Activated T-cell treated with anti-CD3 and anti-CD28 coated beads, Interleukin-2, amount 50 U/mL, for 72 hours (primary cell): ENCODE measurements at regions not wholly inside any gene's neighbourhood (a gene's known extent, or its start where the extent isn't known, plus 50 kb on each side); places are given as distances from the start of the nearest gene placed in this dataset.

Source experiments
- ATAC-seq, 2 donors: fragments of 150-1000 bp; cut with Tn5 transposase; replicated peaks in 1 of 2; 2 replicates each; pipeline ENCODE4 v1.10.0; 2021; ENCODE audit warnings: moderate library complexity in 2 of 2, mild to moderate bottlenecking in 1 of 2
- DNase-seq, 2 donors: peaks; one replicate each; pipeline ENCODE4 v3.0.0; 2021 to 2022; ENCODE audit warnings: mixed read lengths in 1 of 2
- H3K27ac Mint-ChIP-seq: one replicate; pipeline ENCODE4 v1.8.0; 2022; ENCODE audit warnings: mild to moderate bottlenecking, moderate library complexity, mixed read lengths
- H3K27me3 Mint-ChIP-seq: one replicate; pipeline ENCODE4 v1.8.0; 2022; ENCODE audit warnings: low read depth, mixed read lengths
- H3K36me3 Mint-ChIP-seq, 2 donors: one replicate each; pipeline ENCODE4 v1.8.0; 2022; ENCODE audit warnings: mixed read lengths in 2 of 2, mild to moderate bottlenecking in 1 of 2; ENCODE audit not compliant: insufficient read depth in 2 of 2
- H3K4me1 Mint-ChIP-seq: one replicate; pipeline ENCODE4 v1.8.0; 2022; ENCODE audit warnings: low read depth, mixed read lengths
- H3K4me3 Mint-ChIP-seq, 2 donors: one replicate each; pipeline ENCODE4 v1.8.0; 2022; ENCODE audit warnings: mild to moderate bottlenecking in 2 of 2, mixed read lengths in 2 of 2, moderate library complexity in 2 of 2
- H3K9me3 Mint-ChIP-seq, 2 donors: one replicate each; pipeline ENCODE4 v1.8.0; 2022; ENCODE audit warnings: mixed read lengths in 2 of 2

GRCh38 chr7:153454306-153454705 is 597.9 kb upstream of the DPP6 start:
- H3K4me3 Mint-ChIP-seq = no peak overlapping the region
- no peak overlapping the region for H3K27ac Mint-ChIP-seq
- ATAC-seq (no peak), DNase-seq (no peak)
- H3K4me1 Mint-ChIP-seq = no peaks in the 10 kb centered on the region
- peaks cover 5 to 17% of the 10 kb centered on the region in 2 donors for H3K9me3 Mint-ChIP-seq
- no peaks in the 10 kb centered on the region for H3K36me3 Mint-ChIP-seq
- H3K27me3 Mint-ChIP-seq = no peaks in the 10 kb centered on the region

- Mint-ChIP-seq H3K9me3 (peaks cover 6 to 20% of the 10 kb centered on the region in 2 donors), H3K27me3 (no peaks in the 10 kb centered on the region), H3K27ac (no peak overlapping the region), H3K4me3 (no peak overlapping the region), H3K4me1 (no peaks in the 10 kb centered on the region), H3K36me3 (peaks cover 2 to 5% of the 10 kb centered on the region in 2 donors)
- no peak for ATAC-seq
- no peak for DNase-seq
Measured at GRCh38 chr7:153457746-153458145, 594.5 kb upstream of the DPP6 start.

- H3K9me3 Mint-ChIP-seq = peaks cover 6 to 7% of the 10 kb centered on the region in 2 donors
- H3K27me3 Mint-ChIP-seq = no peaks in the 10 kb centered on the region
- DNase-seq = no peak
- H3K36me3 Mint-ChIP-seq = peaks cover 0 to 2% of the 10 kb centered on the region in 2 donors
- H3K4me1 Mint-ChIP-seq = no peaks in the 10 kb centered on the region
- no peak for ATAC-seq
- H3K4me3 Mint-ChIP-seq = no peak overlapping the region
- H3K27ac Mint-ChIP-seq = no peak overlapping the region
Measured at GRCh38 chr7:153470004-153470671, 582.1 kb upstream of the DPP6 start.

- H3K36me3 Mint-ChIP-seq = peaks cover 0 to 2% of the 10 kb centered on the region in 2 donors
- DNase-seq = no peak
- H3K4me3 Mint-ChIP-seq = no peak overlapping the region
- no peaks in the 10 kb centered on the region for H3K4me1 Mint-ChIP-seq
- no peaks in the 10 kb centered on the region for H3K27me3 Mint-ChIP-seq
- no peak for ATAC-seq
- no peak overlapping the region for H3K27ac Mint-ChIP-seq
- peaks cover 6 to 9% of the 10 kb centered on the region in 2 donors for H3K9me3 Mint-ChIP-seq
Measured at GRCh38 chr7:153472516-153472915, 579.7 kb upstream of the DPP6 start.

GRCh38 chr7:153473185-153473584 is 579.0 kb upstream of the DPP6 start:
- no peaks in the 10 kb centered on the region for H3K4me1 Mint-ChIP-seq
- no peak for ATAC-seq
- no peak overlapping the region for H3K4me3 Mint-ChIP-seq
- H3K27ac Mint-ChIP-seq = no peak overlapping the region
- peaks cover 0 to 2% of the 10 kb centered on the region in 2 donors for H3K36me3 Mint-ChIP-seq
- no peaks in the 10 kb centered on the region for H3K27me3 Mint-ChIP-seq
- H3K9me3 Mint-ChIP-seq = peaks cover 3 to 9% of the 10 kb centered on the region in 2 donors
- no peak for DNase-seq

GRCh38 chr7:153475239-153475638 is 577.0 kb upstream of the DPP6 start:
- no peaks in the 10 kb centered on the region for H3K27me3 Mint-ChIP-seq
- DNase-seq = no peak
- ATAC-seq = no peak
- no peak overlapping the region for H3K27ac Mint-ChIP-seq
- H3K36me3 Mint-ChIP-seq = peaks cover 0 to 2% of the 10 kb centered on the region in 2 donors
- H3K4me3 Mint-ChIP-seq = no peak overlapping the region
- H3K9me3 Mint-ChIP-seq = peaks cover 2 to 12% of the 10 kb centered on the region in 2 donors
- H3K4me1 Mint-ChIP-seq = no peaks in the 10 kb centered on the region

- H3K4me3 Mint-ChIP-seq = no peak overlapping the region
Measured at GRCh38 chr7:153476166-153476565, 576.0 kb upstream of the DPP6 start.

GRCh38 chr7:153496257-153496656 is 555.9 kb upstream of the DPP6 start:
- no peaks in the 10 kb centered on the region for H3K4me1 Mint-ChIP-seq
- no peak overlapping the region for H3K4me3 Mint-ChIP-seq
- no peaks in the 10 kb centered on the region for H3K27me3 Mint-ChIP-seq
- no peak overlapping the region for H3K27ac Mint-ChIP-seq
- H3K9me3 Mint-ChIP-seq = peaks cover 0 to 6% of the 10 kb centered on the region in 2 donors
- DNase-seq = no peak
- H3K36me3 Mint-ChIP-seq = peaks cover 0 to 1% of the 10 kb centered on the region in 2 donors
- ATAC-seq = no peak

More at GRCh38 chr7:153476166-153476565, 576.0 kb upstream of the DPP6 start:
- Mint-ChIP-seq H3K27me3 (no peaks in the 10 kb centered on the region), H3K4me1 (no peaks in the 10 kb centered on the region), H3K9me3 (peaks cover 3 to 5% of the 10 kb centered on the region in 2 donors), H3K27ac (no peak overlapping the region), H3K36me3 (peaks cover 0 to 2% of the 10 kb centered on the region in 2 donors)
- DNase-seq = no peak
- ATAC-seq = no peak

- Mint-ChIP-seq H3K4me1 (no peaks in the 10 kb centered on the region), H3K27me3 (no peaks in the 10 kb centered on the region), H3K36me3 (no peaks in the 10 kb centered on the region), H3K27ac (no peak overlapping the region), H3K9me3 (peaks cover 3 to 7% of the 10 kb centered on the region in 2 donors), H3K4me3 (no peak overlapping the region)
- ATAC-seq = no peak
- no peak for DNase-seq
Measured at GRCh38 chr7:153503093-153503492, 549.1 kb upstream of the DPP6 start.

- Mint-ChIP-seq H3K27me3 (no peaks in the 10 kb centered on the region), H3K4me3 (no peak overlapping the region), H3K36me3 (no peaks in the 10 kb centered on the region), H3K4me1 (no peaks in the 10 kb centered on the region), H3K27ac (no peak overlapping the region), H3K9me3 (peaks cover 3 to 6% of the 10 kb centered on the region in 2 donors)
- ATAC-seq = no peak
- no peak for DNase-seq
Measured at GRCh38 chr7:153504288-153505075, 547.7 kb upstream of the DPP6 start.

GRCh38 chr7:153507885-153508284 is 544.3 kb upstream of the DPP6 start:
- no peaks in the 10 kb centered on the region for H3K36me3 Mint-ChIP-seq
- DNase-seq = no peak
- no peaks in the 10 kb centered on the region for H3K9me3 Mint-ChIP-seq
- H3K27ac Mint-ChIP-seq = no peak overlapping the region
- H3K4me1 Mint-ChIP-seq = no peaks in the 10 kb centered on the region
- H3K4me3 Mint-ChIP-seq = no peak overlapping the region
- no peak for ATAC-seq
- no peaks in the 10 kb centered on the region for H3K27me3 Mint-ChIP-seq

GRCh38 chr7:153509768-153510167 is 542.4 kb upstream of the DPP6 start:
- Mint-ChIP-seq H3K4me1 (no peaks in the 10 kb centered on the region), H3K4me3 (no peak overlapping the region), H3K36me3 (no peaks in the 10 kb centered on the region), H3K9me3 (no peaks in the 10 kb centered on the region), H3K27ac (no peak overlapping the region), H3K27me3 (no peaks in the 10 kb centered on the region)
- ATAC-seq (no peak), DNase-seq (no peak)

- no peak for DNase-seq
- no peaks in the 10 kb centered on the region for H3K36me3 Mint-ChIP-seq
- H3K27ac Mint-ChIP-seq = no peak overlapping the region
- no peak for ATAC-seq
- no peaks in the 10 kb centered on the region for H3K27me3 Mint-ChIP-seq
- no peaks in the 10 kb centered on the region for H3K4me1 Mint-ChIP-seq
- H3K4me3 Mint-ChIP-seq = no peak overlapping the region
- H3K9me3 Mint-ChIP-seq = no peaks in the 10 kb centered on the region
Measured at GRCh38 chr7:153510674-153511073, 541.5 kb upstream of the DPP6 start.
